MM.1S (cell line): ENCODE measurements at regions not wholly inside any gene's neighbourhood (a gene's known extent, or its start where the extent isn't known, plus 50 kb on each side); places are given as distances from the start of the nearest gene placed in this dataset.

Source experiments
- EZH2 ChIP-seq: fragments of 300-600 bp; sonication (generic); optimal IDR thresholded peaks from 2 replicates; pipeline ENCODE3; 2017; ENCODE audit warnings: low read depth, mild to moderate bottlenecking, antibody characterized with exemption, low read length, mixed read lengths
- EZH2phosphoT487 ChIP-seq: fragments of 300-600 bp; sonication (generic); IDR thresholded peaks from 2 replicates; pipeline ENCODE4 v1.6.1; 2018; ENCODE audit warnings: antibody characterized with exemption, low read length
- TF ChIP-seq, protein P1 (sequence below): fragments of 300-600 bp; sonication (generic); IDR thresholded peaks from 2 replicates; pipeline ENCODE4 v1.5.1; 2016; ENCODE audit warnings: antibody characterized with exemption, low read length, mixed read lengths

DNA sequence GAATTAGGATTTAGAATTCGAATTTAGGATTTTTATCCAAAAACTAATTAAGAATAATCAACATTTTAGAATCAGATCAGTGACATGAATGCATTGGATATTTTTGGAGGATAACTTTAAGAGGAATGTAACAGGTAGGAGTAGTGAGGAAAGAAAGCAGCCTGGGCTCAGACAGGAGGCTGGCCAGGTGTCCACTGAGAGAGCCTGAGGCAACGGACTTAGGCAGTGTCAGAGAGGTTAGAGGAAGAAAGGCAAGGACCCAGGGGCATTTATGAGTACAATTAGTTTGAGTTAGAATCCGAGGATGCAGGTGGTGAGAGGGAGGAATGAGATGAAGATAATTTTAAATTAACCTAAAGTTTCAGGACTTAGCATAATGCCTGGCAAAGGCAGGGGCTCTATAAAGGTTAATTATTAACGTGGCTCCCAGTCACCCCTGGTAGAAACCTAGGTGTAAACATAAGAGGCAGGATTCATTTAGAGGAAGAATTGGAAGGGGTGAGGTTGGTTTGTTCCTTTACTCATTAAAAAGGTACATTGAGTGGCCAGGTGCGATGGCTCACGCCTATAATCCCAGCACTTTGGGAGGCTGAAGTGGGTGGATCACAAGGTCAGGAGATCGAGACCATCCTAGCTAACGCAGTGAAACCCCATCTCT is 507.1 kb downstream of the TMEM182 start:
- TF ChIP-seq, protein P1, sequence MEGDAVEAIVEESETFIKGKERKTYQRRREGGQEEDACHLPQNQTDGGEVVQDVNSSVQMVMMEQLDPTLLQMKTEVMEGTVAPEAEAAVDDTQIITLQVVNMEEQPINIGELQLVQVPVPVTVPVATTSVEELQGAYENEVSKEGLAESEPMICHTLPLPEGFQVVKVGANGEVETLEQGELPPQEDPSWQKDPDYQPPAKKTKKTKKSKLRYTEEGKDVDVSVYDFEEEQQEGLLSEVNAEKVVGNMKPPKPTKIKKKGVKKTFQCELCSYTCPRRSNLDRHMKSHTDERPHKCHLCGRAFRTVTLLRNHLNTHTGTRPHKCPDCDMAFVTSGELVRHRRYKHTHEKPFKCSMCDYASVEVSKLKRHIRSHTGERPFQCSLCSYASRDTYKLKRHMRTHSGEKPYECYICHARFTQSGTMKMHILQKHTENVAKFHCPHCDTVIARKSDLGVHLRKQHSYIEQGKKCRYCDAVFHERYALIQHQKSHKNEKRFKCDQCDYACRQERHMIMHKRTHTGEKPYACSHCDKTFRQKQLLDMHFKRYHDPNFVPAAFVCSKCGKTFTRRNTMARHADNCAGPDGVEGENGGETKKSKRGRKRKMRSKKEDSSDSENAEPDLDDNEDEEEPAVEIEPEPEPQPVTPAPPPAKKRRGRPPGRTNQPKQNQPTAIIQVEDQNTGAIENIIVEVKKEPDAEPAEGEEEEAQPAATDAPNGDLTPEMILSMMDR = no peak
- TF ChIP-seq EZH2 (no peak), EZH2phosphoT487 (no peak)
